GM18870 (cell line): ENCODE measurements at regions not wholly inside any gene's neighbourhood (a gene's known extent, or its start where the extent isn't known, plus 50 kb on each side); places are given as distances from the start of the nearest gene placed in this dataset.

ENCODE experiments used
- ATAC-seq: cut with Tn5 transposase; IDR thresholded peaks from one replicate; pipeline ENCODE4 v1.9.1; 2021; ENCODE audit warnings: moderate library complexity; ENCODE audit not compliant: unreplicated experiment

- no peak for ATAC-seq
Measured at GRCh38 chr2:200725596-200725995, 86.1 kb upstream of the BZW1 start.

GRCh38 chr2:200728630-200729029, 83.1 kb upstream of the BZW1 start:
- no peak for ATAC-seq

- no peak for ATAC-seq
Measured at GRCh38 chr2:200730302-200730701, 81.4 kb upstream of the BZW1 start.

GRCh38 chr2:200730960-200731359, 80.8 kb upstream of the BZW1 start:
- ATAC-seq, result no peak

GRCh38 chr2:200732866-200733265, 78.8 kb upstream of the BZW1 start:
- ATAC-seq, result no peak

- ATAC-seq, result no peak
Measured at GRCh38 chr2:200733713-200734198, 78.0 kb upstream of the BZW1 start.

- ATAC-seq, result no peak
Measured at GRCh38 chr2:200735061-200735460, 76.6 kb upstream of the BZW1 start.

GRCh38 chr2:200736646-200737274, 75.0 kb upstream of the BZW1 start:
- no peak for ATAC-seq

GRCh38 chr2:200737585-200737984, 74.1 kb upstream of the BZW1 start:
- ATAC-seq, result no peak

- ATAC-seq, result no peak
Measured at GRCh38 chr2:200738590-200738989, 73.1 kb upstream of the BZW1 start.

- no peak for ATAC-seq
Measured at GRCh38 chr2:200740907-200741306, 70.8 kb upstream of the BZW1 start.

GRCh38 chr2:200741468-200742202, 70.1 kb upstream of the BZW1 start:
- no peak for ATAC-seq

GRCh38 chr2:200742426-200742825, 69.3 kb upstream of the BZW1 start:
- no peak for ATAC-seq

GRCh38 chr2:200743042-200743676, 68.6 kb upstream of the BZW1 start:
- ATAC-seq, result no peak

GRCh38 chr2:200744201-200744602, 67.5 kb upstream of the BZW1 start:
- no peak for ATAC-seq

GRCh38 chr2:200746301-200746700, 65.4 kb upstream of the BZW1 start:
- ATAC-seq, result no peak

- no peak for ATAC-seq
Measured at GRCh38 chr2:200747668-200748618, 63.8 kb upstream of the BZW1 start.

GRCh38 chr2:200748779-200749178, 62.9 kb upstream of the BZW1 start:
- no peak for ATAC-seq

- ATAC-seq, result no peak
Measured at GRCh38 chr2:200749631-200750322, 61.9 kb upstream of the BZW1 start.

- ATAC-seq, result no peak
Measured at GRCh38 chr2:200750323-200750910, 61.3 kb upstream of the BZW1 start.
